ENCODE measurements at regions not wholly inside any gene's neighbourhood (a gene's known extent, or its start where the extent isn't known, plus 50 kb on each side); places are given as distances from the start of the nearest gene placed in this dataset.
"Not testable (repeated sequence)": the region's sequence is repeated elsewhere in the genome, so short reads cannot be mapped to it uniquely, and the experiment has no call there.

DNA sequence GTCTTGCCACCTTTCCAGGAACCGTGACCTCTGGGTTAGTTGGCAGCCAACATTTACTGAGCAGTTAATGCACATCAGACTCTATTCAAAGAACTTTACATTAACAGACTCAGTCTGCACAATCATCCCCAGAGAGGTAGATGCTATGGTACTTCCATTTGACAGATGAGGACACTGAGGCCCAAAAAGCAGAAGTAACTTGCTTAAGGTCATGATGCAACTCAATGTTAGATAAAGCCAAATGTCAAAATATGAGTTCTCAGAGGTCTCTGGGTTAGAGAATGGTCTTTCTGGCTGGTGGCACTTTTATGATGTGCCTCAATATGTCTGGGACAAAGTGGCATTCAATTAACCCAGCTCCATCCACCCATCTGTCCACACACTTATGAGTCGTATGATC, 450.0 kb downstream of the MIAT start:
- Histone ChIP-seq H3K4me3 (ENCODE audit: low read length in 3 of 3) (no peak overlapping the region), H3K9ac (ENCODE audit: low read length in 3 of 3) (no peak overlapping the region), H3K36me3 (ENCODE audit: control insufficient read depth in 2 of 3, insufficient read depth in 3 of 3, low read length in 3 of 3) (no peaks in the 10 kb centered on the region), H3K27ac (ENCODE audit: low read depth in 2 of 2, low read length in 2 of 2) (no peak overlapping the region), H3K9me3 (ENCODE audit: control insufficient read depth in 2 of 3, insufficient read depth in 1 of 3, low read length in 3 of 3) (no peaks in the 10 kb centered on the region), H3K27me3 (ENCODE audit: control insufficient read depth, insufficient read depth, low read length) (no peaks in the 10 kb centered on the region), H3K4me1 (ENCODE audit: control insufficient read depth in 2 of 3, insufficient read depth in 2 of 3, low read depth in 1 of 3, low read length in 3 of 3) (peaks cover 0 to 4% (median 0%) of the 10 kb centered on the region in 3 donors)
- no peak for TF ChIP-seq CTCF (IDR thresholded peaks at IDR 0.05; ENCODE audit: borderline replicate concordance, extremely low read depth, insufficient read depth)
- no peak for FAIRE-seq
- intact Hi-C loops (cut with DNase I): no loop called here
- no peak for DNase-seq

- no peaks in the 10 kb centered on the region for H3K9me3 ChIP-seq (ENCODE audit: control insufficient read depth in 2 of 3, insufficient read depth in 1 of 3, low read length in 3 of 3)
- no peak for FAIRE-seq
- no peaks in the 10 kb centered on the region for H3K36me3 ChIP-seq (ENCODE audit: control insufficient read depth in 2 of 3, insufficient read depth in 3 of 3, low read length in 3 of 3)
Measured at GRCh38 chr22:27107824-27108223, 450.4 kb downstream of the MIAT start.

GRCh38 chr22:27108425-27109114, 451.2 kb downstream of the MIAT start:
- Histone ChIP-seq H3K4me1 (ENCODE audit: control insufficient read depth in 2 of 3, insufficient read depth in 2 of 3, low read depth in 1 of 3, low read length in 3 of 3) (peaks cover 0 to 4% (median 0%) of the 10 kb centered on the region in 3 donors), H3K9me3 (ENCODE audit: control insufficient read depth in 2 of 3, insufficient read depth in 1 of 3, low read length in 3 of 3) (no peaks in the 10 kb centered on the region), H3K36me3 (ENCODE audit: control insufficient read depth in 2 of 3, insufficient read depth in 3 of 3, low read length in 3 of 3) (no peaks in the 10 kb centered on the region), H3K27ac (ENCODE audit: low read depth in 2 of 2, low read length in 2 of 2) (peak overlapping the region in 1 of 2 donors; percentile 55), H3K4me3 (ENCODE audit: low read length in 3 of 3) (peak overlapping the region in 1 of 3 donors; percentile 30), H3K9ac (ENCODE audit: low read length in 3 of 3) (no peak overlapping the region), H3K27me3 (ENCODE audit: control insufficient read depth, insufficient read depth, low read length) (no peaks in the 10 kb centered on the region)
- FAIRE-seq (no peak), DNase-seq (peak; percentile 66 to 89 (median 85))
- intact Hi-C loops (cut with DNase I): no loop called here
- TF ChIP-seq CTCF (IDR thresholded peaks at IDR 0.05; ENCODE audit: borderline replicate concordance, extremely low read depth, insufficient read depth): no peak

More at GRCh38 chr22:27107824-27108223, 450.4 kb downstream of the MIAT start:
- Histone ChIP-seq H3K4me1 (ENCODE audit: control insufficient read depth in 2 of 3, insufficient read depth in 2 of 3, low read depth in 1 of 3, low read length in 3 of 3) (peaks cover 0 to 4% (median 0%) of the 10 kb centered on the region in 3 donors), H3K4me3 (ENCODE audit: low read length in 3 of 3) (no peak overlapping the region), H3K9ac (ENCODE audit: low read length in 3 of 3) (no peak overlapping the region), H3K27me3 (ENCODE audit: control insufficient read depth, insufficient read depth, low read length) (no peaks in the 10 kb centered on the region), H3K27ac (ENCODE audit: low read depth in 2 of 2, low read length in 2 of 2) (no peak overlapping the region)
- DNase-seq: peak in 1 of 5 donors; percentile 87
- intact Hi-C loops (cut with DNase I): no loop called here
- no peak for TF ChIP-seq CTCF (IDR thresholded peaks at IDR 0.05; ENCODE audit: borderline replicate concordance, extremely low read depth, insufficient read depth)

GRCh38 chr22:27109406-27109805, 452.0 kb downstream of the MIAT start:
- H3K9me3 ChIP-seq (ENCODE audit: control insufficient read depth in 2 of 3, insufficient read depth in 1 of 3, low read length in 3 of 3); H3K36me3 ChIP-seq (ENCODE audit: control insufficient read depth in 2 of 3, insufficient read depth in 3 of 3, low read length in 3 of 3); FAIRE-seq; H3K4me1 ChIP-seq (ENCODE audit: control insufficient read depth in 2 of 3, insufficient read depth in 2 of 3, low read depth in 1 of 3, low read length in 3 of 3); H3K27me3 ChIP-seq (ENCODE audit: control insufficient read depth, insufficient read depth, low read length); H3K4me3 ChIP-seq (ENCODE audit: low read length in 3 of 3); H3K27ac ChIP-seq (ENCODE audit: low read depth in 2 of 2, low read length in 2 of 2); intact Hi-C loops (cut with DNase I); H3K9ac ChIP-seq (ENCODE audit: low read length in 3 of 3); DNase-seq: not testable (repeated sequence)

All from kidney (tissue), 13 donors.